Stimulated activated CD8-positive, alpha-beta memory T cell treated with anti-CD3 and anti-CD28 coated beads, Interleukin-7, amount 100 ng/mL, for 4 hours (primary cell): ENCODE measurements at regions not wholly inside any gene's neighbourhood (a gene's known extent, or its start where the extent isn't known, plus 50 kb on each side); places are given as distances from the start of the nearest gene placed in this dataset.

Source experiments
- DNase-seq, 2 donors: peaks; one replicate each; pipeline ENCODE4 v3.0.0-alpha.2; 2020; ENCODE audit warnings: low read depth in 2 of 2

GRCh38 chr10:112040696-112041095 is 142.9 kb downstream of the GPAM start:
- DNase-seq = no peak

GRCh38 chr10:112045938-112046337 is 137.6 kb downstream of the GPAM start:
- no peak for DNase-seq

- DNase-seq = no peak
These were observed 135.9 kb downstream of the GPAM start for GRCh38 chr10:112047674-112048073.

GRCh38 chr10:112052166-112052565 is 131.4 kb downstream of the GPAM start:
- DNase-seq = no peak

- no peak for DNase-seq
These were observed 129.7 kb downstream of the GPAM start for GRCh38 chr10:112053895-112054294.

GRCh38 chr10:112054516-112054915 is 129.0 kb downstream of the GPAM start:
- no peak for DNase-seq

- no peak for DNase-seq
These were observed 126.5 kb downstream of the GPAM start for GRCh38 chr10:112057072-112057471.

- no peak for DNase-seq
These were observed 124.3 kb downstream of the GPAM start for GRCh38 chr10:112059220-112059619.

- no peak for DNase-seq
These were observed 111.9 kb downstream of the GPAM start for GRCh38 chr10:112071596-112072133.

GRCh38 chr10:112078003-112078402 is 105.6 kb downstream of the GPAM start:
- no peak for DNase-seq

- no peak for DNase-seq
These were observed 103.3 kb downstream of the GPAM start for GRCh38 chr10:112080231-112080630.

GRCh38 chr10:112082120-112082519 is 101.4 kb downstream of the GPAM start:
- DNase-seq = no peak

GRCh38 chr10:112083472-112083871 is 100.1 kb downstream of the GPAM start:
- no peak for DNase-seq

- DNase-seq = no peak
These were observed 95.6 kb downstream of the GPAM start for GRCh38 chr10:112087953-112088456.

GRCh38 chr10:112091703-112092102 is 91.9 kb downstream of the GPAM start:
- DNase-seq = no peak

GRCh38 chr10:112092519-112092918 is 91.0 kb downstream of the GPAM start:
- no peak for DNase-seq

- DNase-seq = no peak
These were observed 88.6 kb downstream of the GPAM start for GRCh38 chr10:112094984-112095383.

GRCh38 chr10:112095731-112096130 is 87.8 kb downstream of the GPAM start:
- DNase-seq = no peak

GRCh38 chr10:112098682-112099081 is 84.9 kb downstream of the GPAM start:
- no peak for DNase-seq
